ENCODE measurements at regions not wholly inside any gene's neighbourhood (a gene's known extent, or its start where the extent isn't known, plus 50 kb on each side); places are given as distances from the start of the nearest gene placed in this dataset.

- no peak for DNase-seq
- Histone ChIP-seq H3K4ac (ENCODE audit: low read depth in 1 of 2, low read length in 2 of 2) (no peak overlapping the region), H4K8ac (ENCODE audit: low read length) (no peak overlapping the region), H4K91ac (ENCODE audit: low read length) (no peak overlapping the region), H2BK120ac (ENCODE audit: low read depth, low read length) (no peak overlapping the region), H3K9me3 (ENCODE audit: control insufficient read depth, low read length) (no peaks in the 10 kb centered on the region), H2AFZ (ENCODE audit: low read depth, low read length) (no peak overlapping the region), H2BK12ac (ENCODE audit: low read length in 2 of 2) (no peak overlapping the region), H3K36me3 (ENCODE audit: control insufficient read depth in 1 of 2, insufficient read depth in 2 of 2, low read depth in 1 of 2, low read length in 2 of 2) (no peaks in the 10 kb centered on the region), H3K4me1 (ENCODE audit: control insufficient read depth, insufficient read depth, low read depth, low read length) (no peaks in the 10 kb centered on the region), H3K27ac (ENCODE audit: low read length, poor library complexity, severe bottlenecking) (no peak overlapping the region), H3K4me2 (ENCODE audit: low read length, poor library complexity, severe bottlenecking) (no peak overlapping the region), H2BK5ac (ENCODE audit: low read depth, low read length, poor library complexity, severe bottlenecking) (no peak overlapping the region), H3K14ac (ENCODE audit: low read length in 2 of 2) (no peak overlapping the region), H2BK15ac (ENCODE audit: low read depth, poor library complexity, severe bottlenecking) (no peak overlapping the region), H3K79me1 (replicated peaks; ENCODE audit: low read length, poor library complexity, severe bottlenecking) (no peaks in the 10 kb centered on the region), H3K4me3 (ENCODE audit: insufficient read depth in 1 of 2, low read depth in 1 of 2, low read length in 2 of 2) (no peak overlapping the region), H3K23ac (ENCODE audit: low read length in 2 of 2) (no peak overlapping the region), H3K9ac (ENCODE audit: low read length) (no peak overlapping the region), H3K18ac (ENCODE audit: low read depth in 1 of 2, low read length in 2 of 2) (no peak overlapping the region), H3K27me3 (ENCODE audit: control insufficient read depth in 1 of 2, insufficient read depth in 1 of 2, low read length in 2 of 2) (no peaks in the 10 kb centered on the region), H2AK5ac (ENCODE audit: low read length, severe bottlenecking) (no peak overlapping the region)
- no CpG with 5 or more reads among the region's 1 CpG for WGBS
Measured at GRCh38 chr6:113750151-113750855, 106.8 kb upstream of the MARCKS start.

- no peak overlapping the region for H2BK12ac ChIP-seq (ENCODE audit: low read length in 2 of 2)
- H4K8ac ChIP-seq (ENCODE audit: low read length): no peak overlapping the region
- H3K4ac ChIP-seq (ENCODE audit: low read depth in 1 of 2, low read length in 2 of 2): no peak overlapping the region
- H2BK5ac ChIP-seq (ENCODE audit: low read depth, low read length, poor library complexity, severe bottlenecking): no peak overlapping the region
- H3K4me3 ChIP-seq (ENCODE audit: insufficient read depth in 1 of 2, low read depth in 1 of 2, low read length in 2 of 2): no peak overlapping the region
- WGBS: no CpG with 5 or more reads among the region's 1 CpG
- H3K36me3 ChIP-seq (ENCODE audit: control insufficient read depth in 1 of 2, insufficient read depth in 2 of 2, low read depth in 1 of 2, low read length in 2 of 2): no peaks in the 10 kb centered on the region
- no peak overlapping the region for H4K91ac ChIP-seq (ENCODE audit: low read length)
- no peaks in the 10 kb centered on the region for H3K9me3 ChIP-seq (ENCODE audit: control insufficient read depth, low read length)
- H2BK120ac ChIP-seq (ENCODE audit: low read depth, low read length): no peak overlapping the region
- no peak overlapping the region for H3K4me2 ChIP-seq (ENCODE audit: low read length, poor library complexity, severe bottlenecking)
- no peaks in the 10 kb centered on the region for H3K79me1 ChIP-seq (replicated peaks; ENCODE audit: low read length, poor library complexity, severe bottlenecking)
- H2AK5ac ChIP-seq (ENCODE audit: low read length, severe bottlenecking): no peak overlapping the region
- no peaks in the 10 kb centered on the region for H3K4me1 ChIP-seq (ENCODE audit: control insufficient read depth, insufficient read depth, low read depth, low read length)
- no peak for DNase-seq
- no peak overlapping the region for H3K14ac ChIP-seq (ENCODE audit: low read length in 2 of 2)
- no peak overlapping the region for H2BK15ac ChIP-seq (ENCODE audit: low read depth, poor library complexity, severe bottlenecking)
- H3K27me3 ChIP-seq (ENCODE audit: control insufficient read depth in 1 of 2, insufficient read depth in 1 of 2, low read length in 2 of 2): no peaks in the 10 kb centered on the region
- no peak overlapping the region for H2AFZ ChIP-seq (ENCODE audit: low read depth, low read length)
- H3K9ac ChIP-seq (ENCODE audit: low read length): no peak overlapping the region
- no peak overlapping the region for H3K27ac ChIP-seq (ENCODE audit: low read length, poor library complexity, severe bottlenecking)
- H3K18ac ChIP-seq (ENCODE audit: low read depth in 1 of 2, low read length in 2 of 2): no peak overlapping the region
- H3K23ac ChIP-seq (ENCODE audit: low read length in 2 of 2): no peak overlapping the region
Measured at GRCh38 chr6:113754291-113754690, 102.9 kb upstream of the MARCKS start.

DNA sequence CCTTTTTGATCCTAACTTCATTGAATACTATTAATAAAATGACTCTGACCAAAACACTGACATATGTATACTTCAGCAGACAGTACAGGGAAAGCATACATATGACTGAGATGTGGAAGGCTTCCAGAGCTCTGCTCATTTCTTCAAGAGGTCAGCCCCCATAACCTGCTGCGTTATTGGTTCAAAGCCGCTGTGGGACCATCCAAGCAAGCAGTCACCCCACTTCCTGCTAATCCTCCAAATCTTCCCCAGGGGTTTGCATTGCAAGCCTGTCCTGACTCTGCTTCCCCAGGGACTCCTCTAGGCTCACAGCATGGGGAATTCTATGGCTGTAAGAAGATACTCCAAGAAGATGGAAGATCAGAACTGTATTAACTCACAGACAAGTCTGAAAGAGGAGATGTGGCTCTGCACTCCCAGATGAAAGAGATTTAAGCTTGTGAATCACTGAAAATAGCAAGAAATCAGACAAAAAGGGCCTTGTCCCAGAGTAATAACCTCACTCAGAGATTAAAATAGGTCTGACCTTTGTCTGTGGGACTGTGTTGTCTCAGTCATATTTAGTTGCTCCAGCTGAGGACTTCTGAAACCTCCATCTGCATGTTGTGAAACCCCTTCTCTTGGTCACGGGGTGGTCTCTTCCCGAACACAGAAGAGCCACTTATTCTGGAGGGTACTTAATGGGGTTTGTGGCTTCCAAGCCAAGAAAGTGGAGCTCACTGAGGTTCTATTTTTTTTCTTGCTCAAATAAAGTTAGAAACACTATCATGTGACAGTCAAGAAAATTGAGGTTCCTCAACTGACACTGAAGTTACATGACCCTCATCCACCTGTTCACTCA, 101.5 kb upstream of the MARCKS start:
- Histone ChIP-seq H3K14ac (ENCODE audit: low read length in 2 of 2) (no peak overlapping the region), H3K4me2 (ENCODE audit: low read length, poor library complexity, severe bottlenecking) (no peak overlapping the region), H2BK120ac (ENCODE audit: low read depth, low read length) (no peak overlapping the region), H2AK5ac (ENCODE audit: low read length, severe bottlenecking) (no peak overlapping the region), H3K27ac (ENCODE audit: low read length, poor library complexity, severe bottlenecking) (no peak overlapping the region), H2BK15ac (ENCODE audit: low read depth, poor library complexity, severe bottlenecking) (no peak overlapping the region), H4K8ac (ENCODE audit: low read length) (no peak overlapping the region), H3K27me3 (ENCODE audit: control insufficient read depth in 1 of 2, insufficient read depth in 1 of 2, low read length in 2 of 2) (no peaks in the 10 kb centered on the region), H3K36me3 (ENCODE audit: control insufficient read depth in 1 of 2, insufficient read depth in 2 of 2, low read depth in 1 of 2, low read length in 2 of 2) (no peaks in the 10 kb centered on the region), H3K4ac (ENCODE audit: low read depth in 1 of 2, low read length in 2 of 2) (peak overlapping the region in 1 of 2 experiments; percentile 12), H3K4me1 (ENCODE audit: control insufficient read depth, insufficient read depth, low read depth, low read length) (no peaks in the 10 kb centered on the region), H3K9ac (ENCODE audit: low read length) (no peak overlapping the region), H3K9me3 (ENCODE audit: control insufficient read depth, low read length) (no peaks in the 10 kb centered on the region), H3K4me3 (ENCODE audit: insufficient read depth in 1 of 2, low read depth in 1 of 2, low read length in 2 of 2) (no peak overlapping the region), H4K91ac (ENCODE audit: low read length) (no peak overlapping the region), H2BK12ac (ENCODE audit: low read length in 2 of 2) (no peak overlapping the region), H3K23ac (ENCODE audit: low read length in 2 of 2) (no peak overlapping the region), H2AFZ (ENCODE audit: low read depth, low read length) (no peak overlapping the region), H3K18ac (ENCODE audit: low read depth in 1 of 2, low read length in 2 of 2) (no peak overlapping the region), H2BK5ac (ENCODE audit: low read depth, low read length, poor library complexity, severe bottlenecking) (no peak overlapping the region), H3K79me1 (replicated peaks; ENCODE audit: low read length, poor library complexity, severe bottlenecking) (no peaks in the 10 kb centered on the region)
- no peak for DNase-seq
- 96% methylated on average over 4 of the region's 4 CpGs for WGBS

GRCh38 chr6:113756290-113756665, 100.9 kb upstream of the MARCKS start:
- no peak overlapping the region for H2BK120ac ChIP-seq (ENCODE audit: low read depth, low read length)
- no peak overlapping the region for H2AFZ ChIP-seq (ENCODE audit: low read depth, low read length)
- H3K23ac ChIP-seq (ENCODE audit: low read length in 2 of 2): no peak overlapping the region
- no peak overlapping the region for H4K91ac ChIP-seq (ENCODE audit: low read length)
- no peak overlapping the region for H3K14ac ChIP-seq (ENCODE audit: low read length in 2 of 2)
- H2BK12ac ChIP-seq (ENCODE audit: low read length in 2 of 2): no peak overlapping the region
- H3K9ac ChIP-seq (ENCODE audit: low read length): no peak overlapping the region
- no peak overlapping the region for H3K18ac ChIP-seq (ENCODE audit: low read depth in 1 of 2, low read length in 2 of 2)
- H3K4me3 ChIP-seq (ENCODE audit: insufficient read depth in 1 of 2, low read depth in 1 of 2, low read length in 2 of 2): no peak overlapping the region
- no peak overlapping the region for H2BK15ac ChIP-seq (ENCODE audit: low read depth, poor library complexity, severe bottlenecking)
- H3K4me1 ChIP-seq (ENCODE audit: control insufficient read depth, insufficient read depth, low read depth, low read length): no peaks in the 10 kb centered on the region
- H3K4me2 ChIP-seq (ENCODE audit: low read length, poor library complexity, severe bottlenecking): no peak overlapping the region
- no peaks in the 10 kb centered on the region for H3K36me3 ChIP-seq (ENCODE audit: control insufficient read depth in 1 of 2, insufficient read depth in 2 of 2, low read depth in 1 of 2, low read length in 2 of 2)
- no peak overlapping the region for H2AK5ac ChIP-seq (ENCODE audit: low read length, severe bottlenecking)
- no peak overlapping the region for H4K8ac ChIP-seq (ENCODE audit: low read length)
- H3K27me3 ChIP-seq (ENCODE audit: control insufficient read depth in 1 of 2, insufficient read depth in 1 of 2, low read length in 2 of 2): no peaks in the 10 kb centered on the region
- no peak for DNase-seq
- WGBS: no CpG with 5 or more reads among the region's 2 CpGs
- H3K4ac ChIP-seq (ENCODE audit: low read depth in 1 of 2, low read length in 2 of 2): no peak overlapping the region
- no peak overlapping the region for H3K27ac ChIP-seq (ENCODE audit: low read length, poor library complexity, severe bottlenecking)
- H3K79me1 ChIP-seq (replicated peaks; ENCODE audit: low read length, poor library complexity, severe bottlenecking): no peaks in the 10 kb centered on the region
- H3K9me3 ChIP-seq (ENCODE audit: control insufficient read depth, low read length): no peaks in the 10 kb centered on the region
- H2BK5ac ChIP-seq (ENCODE audit: low read depth, low read length, poor library complexity, severe bottlenecking): no peak overlapping the region

Measured in mesenchymal stem cell (in vitro differentiated cells and primary cell).